Naive thymus-derived CD4-positive, alpha-beta T cell (primary cell): ENCODE measurements at regions not wholly inside any gene's neighbourhood (a gene's known extent, or its start where the extent isn't known, plus 50 kb on each side); places are given as distances from the start of the nearest gene placed in this dataset.

Source experiments
- ATAC-seq: fragments of 150-1000 bp; cut with Tn5 transposase; 2 replicates; pipeline ENCODE4 v1.10.0; 2021; ENCODE audit warnings: mild to moderate bottlenecking, moderate library complexity
- CTCF ChIA-PET: fragments of 350-600 bp; sonication (Branson Sonifier 250); formaldehyde crosslinking; loops from one replicate; lab custom pipeline; 2021; ENCODE audit warnings: antibody characterized with exemption; lab: Charles Lee
- POLR2A ChIA-PET: fragments of 350-600 bp; sonication (Branson Sonifier 250); formaldehyde crosslinking; loops from one replicate; lab custom pipeline; 2021; ENCODE audit warnings: antibody characterized with exemption, inconsistent platforms; lab: Charles Lee
- DNase-seq, 9 donors: peaks; one replicate each; pipeline versions ENCODE4 v3.0.0 to v3.0.0-alpha.2; 2020 to 2022; ENCODE audit warnings: mixed read lengths in 1 of 9
- H3K27ac ChIP-seq: one replicate; pipeline ENCODE4 v1.7.0; 2013; ENCODE audit warnings: mild to moderate bottlenecking, low read depth, low read length, moderate library complexity
- H3K27me3 ChIP-seq, 2 donors: one replicate each; pipeline ENCODE4 v1.7.0; 2013; ENCODE audit warnings: low read length in 2 of 2, mild to moderate bottlenecking in 2 of 2, moderate library complexity in 2 of 2; ENCODE audit not compliant: control insufficient read depth in 2 of 2, insufficient read depth in 2 of 2
- H3K36me3 ChIP-seq, 3 experiments: 1 replicate in 2 of 3; 2 replicates in 1 of 3; pipeline ENCODE4 v1.7.0; 2013; ENCODE audit warnings: low read length in 3 of 3, mild to moderate bottlenecking in 3 of 3, moderate library complexity in 1 of 3; ENCODE audit not compliant: insufficient read depth in 3 of 3, control insufficient read depth in 2 of 3
- H3K4me1 ChIP-seq, 2 donors: one replicate each; pipeline ENCODE4 v1.7.0; 2013; ENCODE audit warnings: low read length in 2 of 2, mild to moderate bottlenecking in 2 of 2, moderate library complexity in 1 of 2; ENCODE audit not compliant: control insufficient read depth in 2 of 2, insufficient read depth in 2 of 2
- H3K4me3 ChIP-seq: 2 replicates; pipeline ENCODE4 v1.7.0; 2013; ENCODE audit warnings: mild to moderate bottlenecking, low read length
- H3K9me3 ChIP-seq, 3 experiments: 1 replicate in 2 of 3; 2 replicates in 1 of 3; pipeline ENCODE4 v1.7.0; 2013; ENCODE audit warnings: low read length in 3 of 3; ENCODE audit not compliant: control insufficient read depth in 2 of 3
- H3K27ac Mint-ChIP-seq, 9 donors: one replicate each; pipeline ENCODE4 v1.8.0; 2020 to 2022; ENCODE audit warnings: mixed read lengths in 9 of 9, mild to moderate bottlenecking in 8 of 9, moderate library complexity in 5 of 9, inconsistent platforms in 2 of 9
- H3K27me3 Mint-ChIP-seq, 5 donors: one replicate each; pipeline ENCODE4 v1.8.0; 2021 to 2022; ENCODE audit warnings: mixed read lengths in 5 of 5, mild to moderate bottlenecking in 1 of 5
- H3K36me3 Mint-ChIP-seq, 5 donors: one replicate each; pipeline ENCODE4 v1.8.0; 2020 to 2022; ENCODE audit warnings: mixed read lengths in 5 of 5, mild to moderate bottlenecking in 3 of 5, inconsistent platforms in 1 of 5
- H3K4me1 Mint-ChIP-seq, 7 donors: one replicate each; pipeline ENCODE4 v1.8.0; 2020 to 2022; ENCODE audit warnings: mixed read lengths in 7 of 7, mild to moderate bottlenecking in 3 of 7, inconsistent platforms in 1 of 7
- H3K4me3 Mint-ChIP-seq, 10 donors: one replicate each; pipeline ENCODE4 v1.8.0; 2020 to 2022; ENCODE audit warnings: mild to moderate bottlenecking in 10 of 10, mixed read lengths in 10 of 10, moderate library complexity in 6 of 10, inconsistent platforms in 2 of 10
- H3K9me3 Mint-ChIP-seq, 11 donors: one replicate each; pipeline ENCODE4 v1.8.0; 2020 to 2022; ENCODE audit warnings: mixed read lengths in 11 of 11, mild to moderate bottlenecking in 4 of 11, inconsistent platforms in 1 of 11, moderate library complexity in 1 of 11
- intact Hi-C, 2 donors: fragments of 100-400 bp; cut with micrococcal nuclease; formaldehyde crosslinking; loops; one replicate each; pipeline ENCODE4 v1.15.1; 2023

DNA sequence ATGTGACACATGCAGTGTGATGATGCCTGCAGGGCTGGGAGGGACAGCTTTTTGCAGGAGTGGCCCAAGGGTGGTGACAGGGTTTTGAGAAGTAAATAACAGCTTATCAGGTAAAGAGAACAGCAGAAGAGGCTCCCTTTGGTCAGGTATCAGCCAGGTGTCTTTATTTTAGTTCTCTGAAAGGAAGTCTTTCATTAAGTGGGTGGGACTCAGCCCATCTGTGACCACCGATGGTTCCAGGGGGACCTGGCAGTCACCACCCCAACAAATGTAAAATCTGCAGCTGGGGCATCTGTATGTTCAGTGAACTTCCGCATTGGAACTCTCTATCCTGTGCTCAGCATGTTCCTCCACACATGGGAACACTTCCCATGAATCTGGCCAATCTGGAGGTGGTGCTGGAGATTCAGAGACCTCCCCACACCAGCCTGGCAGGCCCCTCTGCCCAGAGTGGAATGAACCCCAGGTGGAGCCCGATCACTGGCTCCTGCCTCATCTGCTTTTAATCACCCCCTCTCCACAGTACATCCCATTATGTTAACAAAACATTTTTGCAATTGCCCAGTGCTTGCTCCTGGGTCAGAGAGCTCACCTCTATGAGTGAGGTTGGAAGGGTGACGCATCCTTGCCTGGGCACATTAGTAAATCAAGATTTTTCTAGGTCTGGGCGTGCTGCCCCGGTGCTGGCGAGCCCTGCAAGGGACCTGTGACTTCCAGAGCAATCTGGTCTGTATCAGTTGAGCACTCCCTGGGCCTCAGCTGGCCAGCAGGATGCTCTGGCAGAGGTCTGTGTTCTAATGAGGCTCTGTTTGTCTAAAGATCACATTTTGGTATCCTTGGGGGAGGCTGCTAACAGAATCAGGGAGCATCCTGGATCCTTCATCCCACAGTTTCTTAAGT, 140.4 kb upstream of the GDF10 start:
- no peaks in the 10 kb centered on the region for H3K36me3 ChIP-seq
- POLR2A ChIA-PET = no interaction called here
- H3K4me3 Mint-ChIP-seq = no peak overlapping the region
- peaks cover 0 to 20% (median 17%) of the 10 kb centered on the region in 11 donors for H3K9me3 Mint-ChIP-seq
- ATAC-seq = no peak
- no peaks in the 10 kb centered on the region for H3K27me3 ChIP-seq
- intact Hi-C loops = loop anchor here in 1 of 2 donors (10.0 kb wide), 1 partner anchor 115 kb away; no protein-coding TSS in a partner anchor
- no peak overlapping the region for H3K27ac ChIP-seq
- H3K27me3 Mint-ChIP-seq = peaks cover 0 to 3% (median 0%) of the 10 kb centered on the region in 5 donors
- H3K4me1 ChIP-seq = peaks cover 0 to 6% of the 10 kb centered on the region in 2 donors
- H3K4me1 Mint-ChIP-seq = peaks cover 0 to 10% (median 3%) of the 10 kb centered on the region in 7 donors
- peaks cover 0 to 9% (median 0%) of the 10 kb centered on the region in 5 donors for H3K36me3 Mint-ChIP-seq
- CTCF ChIA-PET = no interaction called here
- peaks cover 0 to 7% (median 0%) of the 10 kb centered on the region in 3 experiments for H3K9me3 ChIP-seq
- peak overlapping the region in 1 of 9 donors; percentile 81 for H3K27ac Mint-ChIP-seq
- DNase-seq = no peak
- no peak overlapping the region for H3K4me3 ChIP-seq

GRCh38 chr10:47160261-47160908, 139.6 kb upstream of the GDF10 start:
- ChIA-PET POLR2A (interaction anchor here (1.0 kb wide), 1 partner anchor 8 kb away, joined by 3 read pairs; no protein-coding TSS in a partner anchor), CTCF (no interaction called here)
- Mint-ChIP-seq H3K27me3 (peaks cover 0 to 3% (median 0%) of the 10 kb centered on the region in 5 donors), H3K4me1 (peaks cover 7 to 13% (median 11%) of the 10 kb centered on the region in 7 donors), H3K36me3 (peaks cover 0 to 9% (median 0%) of the 10 kb centered on the region in 5 donors), H3K27ac (no peak overlapping the region), H3K4me3 (no peak overlapping the region), H3K9me3 (peaks cover 0 to 16% (median 11%) of the 10 kb centered on the region in 11 donors)
- ATAC-seq (no peak), DNase-seq (no peak)
- Histone ChIP-seq H3K4me1 (peaks cover 5 to 14% of the 10 kb centered on the region in 2 donors), H3K4me3 (no peak overlapping the region), H3K36me3 (no peaks in the 10 kb centered on the region), H3K9me3 (no peaks in the 10 kb centered on the region), H3K27me3 (no peaks in the 10 kb centered on the region), H3K27ac (no peak overlapping the region)
- intact Hi-C loops = loop anchor here in 1 of 2 donors (10.0 kb wide), 1 partner anchor 116 kb away; no protein-coding TSS in a partner anchor

DNA sequence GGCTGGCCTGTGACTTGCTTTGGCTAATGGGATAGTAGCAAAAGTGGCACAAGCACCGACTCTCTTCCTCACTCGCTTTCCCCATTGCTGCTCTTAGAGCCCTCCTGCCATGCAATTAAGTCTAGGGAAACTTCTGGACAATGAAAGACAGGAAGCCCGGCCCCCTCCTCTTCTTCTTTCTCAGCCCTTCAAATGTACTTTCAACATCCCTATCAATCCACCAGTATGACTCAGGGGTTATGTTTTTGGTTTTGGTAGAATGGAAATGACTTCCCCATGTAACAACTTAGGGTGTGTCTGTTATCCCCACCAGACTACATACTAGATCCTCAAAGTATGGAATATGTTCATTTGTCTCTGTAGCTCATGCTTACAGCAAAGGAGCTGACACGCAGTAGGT, 139.0 kb upstream of the GDF10 start:
- Histone ChIP-seq H3K36me3 (no peaks in the 10 kb centered on the region), H3K4me1 (peaks cover 11 to 17% of the 10 kb centered on the region in 2 donors), H3K27me3 (no peaks in the 10 kb centered on the region), H3K27ac (no peak overlapping the region), H3K4me3 (no peak overlapping the region), H3K9me3 (no peaks in the 10 kb centered on the region)
- H3K4me3 Mint-ChIP-seq = no peak overlapping the region
- H3K9me3 Mint-ChIP-seq = peaks cover 0 to 10% (median 5%) of the 10 kb centered on the region in 11 donors
- DNase-seq (no peak), ATAC-seq (peak; percentile 21)
- peaks cover 0 to 3% (median 0%) of the 10 kb centered on the region in 5 donors for H3K27me3 Mint-ChIP-seq
- CTCF ChIA-PET = interaction anchor here (1.2 kb wide), 1 partner anchor 151 kb away, joined by 3 read pairs; no protein-coding TSS in a partner anchor
- POLR2A ChIA-PET = interaction anchor here (1.0 kb wide), 1 partner anchor 8 kb away, joined by 3 read pairs; no protein-coding TSS in a partner anchor
- H3K27ac Mint-ChIP-seq = peak overlapping the region in 1 of 9 donors; percentile 54
- intact Hi-C loops = loop anchor here in 1 of 2 donors (10.0 kb wide), 1 partner anchor 116 kb away; no protein-coding TSS in a partner anchor
- H3K4me1 Mint-ChIP-seq = peaks cover 12 to 18% (median 17%) of the 10 kb centered on the region in 7 donors
- H3K36me3 Mint-ChIP-seq = peaks cover 0 to 9% (median 0%) of the 10 kb centered on the region in 5 donors

GRCh38 chr10:47161465-47161864, 138.5 kb upstream of the GDF10 start:
- intact Hi-C loops = loop anchor here in 1 of 2 donors (10.0 kb wide), 1 partner anchor 117 kb away; no protein-coding TSS in a partner anchor
- H3K27ac ChIP-seq = no peak overlapping the region
- H3K27me3 ChIP-seq = no peaks in the 10 kb centered on the region
- H3K9me3 ChIP-seq = no peaks in the 10 kb centered on the region
- H3K4me1 ChIP-seq = peaks cover 12 to 22% of the 10 kb centered on the region in 2 donors
- ChIA-PET POLR2A (interaction anchor here (0.7 kb wide), 1 partner anchor 9 kb away, joined by 3 read pairs; no protein-coding TSS in a partner anchor), CTCF (interaction anchor here (1.2 kb wide), 1 partner anchor 150 kb away, joined by 3 read pairs; no protein-coding TSS in a partner anchor)
- DNase-seq (no peak), ATAC-seq (no peak)
- no peak overlapping the region for H3K4me3 Mint-ChIP-seq
- peaks cover 0 to 3% (median 0%) of the 10 kb centered on the region in 5 donors for H3K27me3 Mint-ChIP-seq
- H3K36me3 Mint-ChIP-seq = peaks cover 0 to 8% (median 0%) of the 10 kb centered on the region in 5 donors
- no peak overlapping the region for H3K4me3 ChIP-seq
- peaks cover 0 to 5% (median 2%) of the 10 kb centered on the region in 11 donors for H3K9me3 Mint-ChIP-seq
- H3K27ac Mint-ChIP-seq = no peak overlapping the region
- H3K4me1 Mint-ChIP-seq = peaks cover 16 to 23% (median 22%) of the 10 kb centered on the region in 7 donors
- H3K36me3 ChIP-seq = no peaks in the 10 kb centered on the region

- Histone ChIP-seq H3K4me1 (peaks cover 12 to 23% of the 10 kb centered on the region in 2 donors), H3K9me3 (no peaks in the 10 kb centered on the region), H3K27me3 (no peaks in the 10 kb centered on the region), H3K4me3 (no peak overlapping the region), H3K36me3 (no peaks in the 10 kb centered on the region), H3K27ac (peak overlapping the region; percentile 21)
- Mint-ChIP-seq H3K36me3 (peaks cover 0 to 3% (median 0%) of the 10 kb centered on the region in 5 donors), H3K4me1 (peaks cover 19 to 39% (median 28%) of the 10 kb centered on the region in 7 donors), H3K27ac (peak overlapping the region in 8 of 9 donors; percentile 96 to 100 (median 99)), H3K4me3 (peak overlapping the region in 5 of 10 donors; percentile 79 to 93 (median 92)), H3K27me3 (no peaks in the 10 kb centered on the region), H3K9me3 (peaks cover 0 to 4% (median 0%) of the 10 kb centered on the region in 11 donors)
- intact Hi-C loops = loop anchor here (2.0 to 10.0 kb wide), 2 partner anchors 101 to 119 kb away; no protein-coding TSS in a partner anchor
- POLR2A ChIA-PET = interaction anchor here (1.3 kb wide), 1 partner anchor 96 kb away, joined by 4 read pairs; no protein-coding TSS in a partner anchor
- CTCF ChIA-PET = no interaction called here
- ATAC-seq = no peak
- no peak for DNase-seq
Measured at GRCh38 chr10:47164126-47164799, 135.7 kb upstream of the GDF10 start.
